ENCODE measurements at regions not wholly inside any gene's neighbourhood (a gene's known extent, or its start where the extent isn't known, plus 50 kb on each side); places are given as distances from the start of the nearest gene placed in this dataset.
"Not testable (repeated sequence)": the region's sequence is repeated elsewhere in the genome, so short reads cannot be mapped to it uniquely, and the experiment has no call there.

DNA sequence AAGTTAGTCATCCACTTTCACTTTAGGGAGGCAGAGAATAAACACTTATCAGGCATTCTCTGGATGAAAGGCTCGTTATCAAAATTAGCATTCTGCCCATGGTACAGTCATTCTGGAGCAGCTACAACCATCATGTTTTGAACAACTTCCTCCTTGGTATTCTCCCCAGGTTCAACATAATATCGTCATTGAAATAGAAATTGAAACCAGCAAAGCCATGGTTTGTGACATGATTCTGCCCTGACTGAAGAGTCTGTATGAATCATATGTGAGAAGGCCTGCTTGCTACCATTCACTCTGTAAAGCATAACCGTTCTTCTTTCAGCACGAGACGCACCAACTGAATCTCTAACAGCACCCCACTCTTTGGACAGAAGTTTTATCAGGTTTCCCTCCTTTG is 127.5 kb upstream of the RADX start:
- Mint-ChIP-seq H3K4me3 (peak overlapping the region; percentile 53), H3K27me3 (no peaks in the 10 kb centered on the region), H3K36me3 (no peaks in the 10 kb centered on the region), H3K27ac (peak overlapping the region; percentile 92), H3K9me3 (ENCODE audit: low read depth) (no peaks in the 10 kb centered on the region), H3K4me1 (peaks cover 23% of the 10 kb centered on the region)
- DNase-seq: peak; percentile 46
- peak; percentile 98 for ATAC-seq
- CTCF ChIA-PET: interaction anchor here (1.2 kb wide), 1 partner anchor 128 kb away, joined by 3 read pairs; no protein-coding TSS in a partner anchor

- DNase-seq; H3K9me3 Mint-ChIP-seq (ENCODE audit: low read depth); H3K27me3 Mint-ChIP-seq; H3K27ac Mint-ChIP-seq; ATAC-seq; H3K36me3 Mint-ChIP-seq; CTCF ChIA-PET; H3K4me1 Mint-ChIP-seq; H3K4me3 Mint-ChIP-seq: not testable (repeated sequence)
These were observed 118.5 kb upstream of the RADX start for GRCh38 chrX:106493210-106493816.

GRCh38 chrX:106499473-106499872 is 112.3 kb upstream of the RADX start:
- Mint-ChIP-seq H3K4me3 (no peak overlapping the region), H3K36me3 (no peaks in the 10 kb centered on the region), H3K27ac (no peak overlapping the region), H3K9me3 (ENCODE audit: low read depth) (no peaks in the 10 kb centered on the region), H3K27me3 (no peaks in the 10 kb centered on the region), H3K4me1 (peaks cover 3% of the 10 kb centered on the region)
- ATAC-seq: no peak
- CTCF ChIA-PET: no interaction called here
- DNase-seq: no peak

GRCh38 chrX:106510713-106511403 is 100.9 kb upstream of the RADX start:
- Mint-ChIP-seq H3K27me3 (no peaks in the 10 kb centered on the region), H3K9me3 (ENCODE audit: low read depth) (no peaks in the 10 kb centered on the region), H3K36me3 (no peaks in the 10 kb centered on the region), H3K27ac (no peak overlapping the region), H3K4me3 (no peak overlapping the region), H3K4me1 (peaks cover 5% of the 10 kb centered on the region)
- CTCF ChIA-PET: no interaction called here
- ATAC-seq (no peak), DNase-seq (no peak)

Measured in activated CD8-positive, alpha-beta memory T cell treated with anti-CD3 and anti-CD28 coated beads, Interleukin-2, amount 10 ng/mL, durations not matched to agents 7 days and 5 days (primary cell).